ENCODE measurements at regions not wholly inside any gene's neighbourhood (a gene's known extent, or its start where the extent isn't known, plus 50 kb on each side); places are given as distances from the start of the nearest gene placed in this dataset.
"Not testable (repeated sequence)": the region's sequence is repeated elsewhere in the genome, so short reads cannot be mapped to it uniquely, and the experiment has no call there.

GRCh38 chr15:25624504-25625177 is 185.8 kb upstream of the UBE3A start:
- DNase-seq (ENCODE audit: low read depth): no peak

GRCh38 chr15:25623708-25624107 is 184.9 kb upstream of the UBE3A start:
- no peak for DNase-seq (ENCODE audit: low read depth)

- no peak for DNase-seq (ENCODE audit: low read depth)
Measured at GRCh38 chr15:25620466-25620865, 181.6 kb upstream of the UBE3A start.

- DNase-seq (ENCODE audit: low read depth): no peak
Measured at GRCh38 chr15:25619761-25620160, 180.9 kb upstream of the UBE3A start.

GRCh38 chr15:25619076-25619475 is 180.3 kb upstream of the UBE3A start:
- no peak for DNase-seq (ENCODE audit: low read depth)

- no peak for DNase-seq (ENCODE audit: low read depth)
Measured at GRCh38 chr15:25618161-25618560, 179.3 kb upstream of the UBE3A start.

GRCh38 chr15:25616471-25616870 is 177.6 kb upstream of the UBE3A start:
- no peak for DNase-seq (ENCODE audit: low read depth)

GRCh38 chr15:25613134-25613533 is 174.3 kb upstream of the UBE3A start:
- DNase-seq (ENCODE audit: low read depth): no peak

GRCh38 chr15:25611603-25612002 is 172.8 kb upstream of the UBE3A start:
- DNase-seq (ENCODE audit: low read depth): no peak

GRCh38 chr15:25609371-25609770 is 170.5 kb upstream of the UBE3A start:
- no peak for DNase-seq (ENCODE audit: low read depth)

- no peak for DNase-seq (ENCODE audit: low read depth)
Measured at GRCh38 chr15:25608926-25609325, 170.1 kb upstream of the UBE3A start.

GRCh38 chr15:25605151-25605550 is 166.3 kb upstream of the UBE3A start:
- DNase-seq (ENCODE audit: low read depth): no peak

GRCh38 chr15:25600751-25601150 is 161.9 kb upstream of the UBE3A start:
- no peak for DNase-seq (ENCODE audit: low read depth)

GRCh38 chr15:25597571-25597970 is 158.7 kb upstream of the UBE3A start:
- no peak for DNase-seq (ENCODE audit: low read depth)

- no peak for DNase-seq (ENCODE audit: low read depth)
Measured at GRCh38 chr15:25596644-25597562, 158.1 kb upstream of the UBE3A start.

GRCh38 chr15:25587616-25588340 is 149.0 kb upstream of the UBE3A start:
- no peak for DNase-seq (ENCODE audit: low read depth)

GRCh38 chr15:25582886-25583285 is 144.1 kb upstream of the UBE3A start:
- no peak for DNase-seq (ENCODE audit: low read depth)

- DNase-seq (ENCODE audit: low read depth): no peak
Measured at GRCh38 chr15:25579127-25579526, 140.3 kb upstream of the UBE3A start.

GRCh38 chr15:25572191-25572590 is 133.4 kb upstream of the UBE3A start:
- no peak for DNase-seq (ENCODE audit: low read depth)

- no peak for DNase-seq (ENCODE audit: low read depth)
Measured at GRCh38 chr15:25568751-25569150, 129.9 kb upstream of the UBE3A start.

GRCh38 chr15:25566545-25566944 is 127.7 kb upstream of the UBE3A start:
- not testable (repeated sequence) for DNase-seq (ENCODE audit: low read depth)

GRCh38 chr15:25565470-25566264 is 126.8 kb upstream of the UBE3A start:
- DNase-seq (ENCODE audit: low read depth): no peak

Measured in renal cortical epithelial cell (primary cell).